Body of pancreas (tissue), 4 donors: ENCODE measurements at regions not wholly inside any gene's neighbourhood (a gene's known extent, or its start where the extent isn't known, plus 50 kb on each side); places are given as distances from the start of the nearest gene placed in this dataset.

Experiments
- ATAC-seq: fragments of 150-250 bp; one replicate; pipeline ENCODE4 v1.9.1; 2016
- DNase-seq, 4 donors: peaks; one replicate each; pipeline ENCODE4 v3.0.0-alpha.2; 2019
- H3K27ac ChIP-seq, 4 donors: fragments of 200-600 bp; sonication (generic); 1 replicate in 3 of 4; 2 replicates in 1 of 4; pipeline versions ENCODE4 v1.5.1 to v1.6.1; 2016 to 2019; ENCODE audit warnings: mild to moderate bottlenecking in 1 of 4, mixed read lengths in 1 of 4, moderate library complexity in 1 of 4
- H3K27me3 ChIP-seq, 2 donors: fragments of 200-600 bp; sonication (generic); one replicate each; pipeline ENCODE4 v1.6.0; 2016; ENCODE audit warnings: mild to moderate bottlenecking in 1 of 2
- H3K36me3 ChIP-seq, 2 donors: fragments of 200-600 bp; sonication (generic); replicated peaks in 1 of 2; 2 replicates each; pipeline ENCODE4 v1.5.1; 2016; ENCODE audit warnings: low read depth in 2 of 2; ENCODE audit not compliant: insufficient read depth in 1 of 2
- H3K4me1 ChIP-seq: fragments of 200-600 bp; sonication (generic); one replicate; pipeline ENCODE4 v1.6.0; 2016
- H3K4me3 ChIP-seq, 2 donors: fragments of 200-600 bp; sonication (generic); 1 replicate in 1 of 2; 2 replicates in 1 of 2; pipeline ENCODE4 v1.5.1; 2016 to 2019
- H3K9me3 ChIP-seq, 3 donors: fragments of 200-600 bp; sonication (generic); 1 replicate in 2 of 3; 2 replicates in 1 of 3; pipeline ENCODE4 v1.5.1; 2016
- POLR2A ChIP-seq, 3 donors: fragments of 450-650 bp; IDR thresholded peaks; one replicate each; pipeline ENCODE4 v1.6.1; 2016; ENCODE audit warnings: antibody characterized with exemption in 3 of 3, mild to moderate bottlenecking in 2 of 3
- WGBS, 2 donors: methylation state at CpG; one replicate each; pipeline ENCODE4 v1.1.5; 2017; 5-methylcytosine and 5-hydroxymethylcytosine counted together
- intact Hi-C: fragments of 100-400 bp; cut with DNase I; formaldehyde crosslinking; loops from one replicate; pipeline ENCODE4 v1.15.1; 2023
- TF ChIP-seq, protein P1 (sequence below), 7 experiments: fragments of 450-650 bp in 4 of 7; fragments of 200-600 bp in 3 of 7; sonication (generic) in 3 of 7; IDR thresholded peaks; one replicate each; pipeline ENCODE4 v1.5.1; 2016 to 2019; ENCODE audit warnings: antibody characterized with exemption in 7 of 7

DNA sequence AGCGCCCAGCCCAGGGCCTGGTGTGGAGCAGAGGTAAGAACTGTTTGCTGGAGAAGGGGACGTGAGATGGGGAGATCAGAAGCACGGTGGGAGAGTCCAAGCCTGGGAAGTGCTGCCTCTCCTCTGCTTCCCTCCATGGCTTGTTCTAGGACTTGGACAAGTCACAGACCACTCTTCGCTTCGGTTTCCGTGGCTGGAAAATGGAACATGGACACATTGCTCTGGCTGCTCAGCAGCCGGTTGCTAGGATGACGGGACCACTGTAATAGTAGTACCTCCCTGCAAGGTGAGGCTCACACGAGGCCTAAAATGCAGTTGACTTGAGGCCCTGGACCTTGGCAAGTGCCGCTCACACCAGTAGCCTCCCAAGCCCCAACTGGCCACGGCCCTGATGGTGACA lies 175.8 kb upstream of the FSTL4 start:
- intact Hi-C loops: no loop called here
- WGBS, 2 donors: 77 to 88% methylated on average over 8 to 11 of the region's 11 CpGs
- Histone ChIP-seq H3K36me3 (no peaks in the 10 kb centered on the region), H3K4me3 (no peak overlapping the region), H3K27me3 (no peaks in the 10 kb centered on the region), H3K4me1 (no peaks in the 10 kb centered on the region), H3K27ac (no peak overlapping the region), H3K9me3 (no peaks in the 10 kb centered on the region)
- no peak for ATAC-seq
- no peak for DNase-seq
- TF ChIP-seq, protein P1, sequence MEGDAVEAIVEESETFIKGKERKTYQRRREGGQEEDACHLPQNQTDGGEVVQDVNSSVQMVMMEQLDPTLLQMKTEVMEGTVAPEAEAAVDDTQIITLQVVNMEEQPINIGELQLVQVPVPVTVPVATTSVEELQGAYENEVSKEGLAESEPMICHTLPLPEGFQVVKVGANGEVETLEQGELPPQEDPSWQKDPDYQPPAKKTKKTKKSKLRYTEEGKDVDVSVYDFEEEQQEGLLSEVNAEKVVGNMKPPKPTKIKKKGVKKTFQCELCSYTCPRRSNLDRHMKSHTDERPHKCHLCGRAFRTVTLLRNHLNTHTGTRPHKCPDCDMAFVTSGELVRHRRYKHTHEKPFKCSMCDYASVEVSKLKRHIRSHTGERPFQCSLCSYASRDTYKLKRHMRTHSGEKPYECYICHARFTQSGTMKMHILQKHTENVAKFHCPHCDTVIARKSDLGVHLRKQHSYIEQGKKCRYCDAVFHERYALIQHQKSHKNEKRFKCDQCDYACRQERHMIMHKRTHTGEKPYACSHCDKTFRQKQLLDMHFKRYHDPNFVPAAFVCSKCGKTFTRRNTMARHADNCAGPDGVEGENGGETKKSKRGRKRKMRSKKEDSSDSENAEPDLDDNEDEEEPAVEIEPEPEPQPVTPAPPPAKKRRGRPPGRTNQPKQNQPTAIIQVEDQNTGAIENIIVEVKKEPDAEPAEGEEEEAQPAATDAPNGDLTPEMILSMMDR (IDR thresholded peaks at IDR 0.05): no peak
- no peak for TF ChIP-seq POLR2A (IDR thresholded peaks at IDR 0.05)

DNA sequence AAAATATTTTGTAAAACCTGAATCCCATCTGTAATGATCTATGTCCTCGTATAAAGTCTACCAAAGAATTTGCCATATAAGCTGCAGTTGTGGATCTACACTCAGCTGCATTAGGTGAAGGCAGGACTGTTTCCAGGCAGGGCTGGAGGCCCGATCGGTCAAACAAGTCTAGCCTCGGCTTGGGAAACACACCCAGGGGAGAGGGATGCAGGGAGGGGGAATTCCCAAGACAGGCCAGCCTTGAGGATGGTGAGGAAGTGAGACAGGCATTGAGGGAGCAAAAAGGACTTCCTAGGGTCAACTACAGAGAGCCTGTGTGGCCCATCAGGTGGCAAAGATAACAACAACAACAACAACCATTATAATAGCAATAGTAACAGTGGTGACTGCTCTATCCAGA lies 174.1 kb upstream of the FSTL4 start:
- H3K27ac ChIP-seq: no peak overlapping the region
- 61 to 71% methylated on average over 4 of the region's 4 CpGs for WGBS, 2 donors
- no peaks in the 10 kb centered on the region for H3K27me3 ChIP-seq
- H3K4me1 ChIP-seq: no peaks in the 10 kb centered on the region
- H3K4me3 ChIP-seq: no peak overlapping the region
- no peaks in the 10 kb centered on the region for H3K9me3 ChIP-seq
- intact Hi-C loops: no loop called here
- DNase-seq (no peak), ATAC-seq (no peak)
- H3K36me3 ChIP-seq: no peaks in the 10 kb centered on the region
- no peak for TF ChIP-seq POLR2A (IDR thresholded peaks at IDR 0.05)
- TF ChIP-seq, protein P1 (IDR thresholded peaks at IDR 0.05): no peak

DNA sequence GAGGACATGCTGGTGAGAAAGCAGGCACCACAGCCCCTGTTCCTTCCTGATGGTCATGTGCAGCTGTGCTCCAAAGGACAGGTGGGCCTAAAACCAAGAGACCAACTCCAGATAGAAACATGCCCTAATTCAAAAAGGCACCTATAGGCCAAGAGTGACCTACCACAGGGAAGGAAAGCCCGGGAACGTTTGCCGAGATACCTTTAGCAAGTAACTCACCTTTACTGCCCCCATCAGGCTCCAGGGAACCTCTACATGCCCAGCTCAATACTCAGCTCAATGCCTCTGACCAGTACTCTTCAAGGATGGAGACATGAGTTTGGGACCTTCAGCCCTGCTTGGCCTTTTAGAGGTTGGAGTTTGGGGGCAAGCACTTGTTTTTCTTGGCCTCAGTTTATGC lies 172.8 kb upstream of the FSTL4 start:
- Histone ChIP-seq H3K27ac (no peak overlapping the region), H3K4me3 (no peak overlapping the region), H3K4me1 (no peaks in the 10 kb centered on the region), H3K27me3 (no peaks in the 10 kb centered on the region), H3K36me3 (no peaks in the 10 kb centered on the region), H3K9me3 (no peaks in the 10 kb centered on the region)
- ATAC-seq (no peak), DNase-seq (no peak)
- intact Hi-C loops: no loop called here
- 52 to 60% methylated on average over 3 of the region's 3 CpGs for WGBS, 2 donors
- TF ChIP-seq POLR2A (IDR thresholded peaks at IDR 0.05): no peak
- TF ChIP-seq, protein P1 (IDR thresholded peaks at IDR 0.05): no peak

DNA sequence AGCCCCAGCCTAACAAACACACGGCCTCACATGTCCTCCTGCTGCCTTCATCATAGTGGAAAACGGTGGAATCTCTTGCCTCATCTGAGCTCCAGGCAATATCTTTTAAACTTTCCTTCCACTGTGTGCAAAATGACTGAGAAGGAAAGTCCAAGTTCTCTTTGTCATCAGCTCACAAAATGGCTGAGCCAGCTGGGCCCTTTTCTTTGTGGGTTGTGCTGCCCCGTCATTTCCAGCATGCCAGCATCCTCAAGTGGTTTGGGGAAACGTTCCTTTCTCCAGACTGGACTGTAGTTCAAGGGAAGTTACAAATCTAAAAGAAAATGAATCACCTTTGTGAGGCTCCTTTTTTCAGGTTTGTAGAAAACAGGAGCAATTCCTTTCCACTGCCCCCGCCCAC lies 171.1 kb upstream of the FSTL4 start:
- DNase-seq (no peak), ATAC-seq (no peak)
- 54 to 58% methylated on average over 5 of the region's 5 CpGs for WGBS, 2 donors
- TF ChIP-seq POLR2A (IDR thresholded peaks at IDR 0.05): no peak
- TF ChIP-seq, protein P1 (IDR thresholded peaks at IDR 0.05): no peak
- no peak overlapping the region for H3K27ac ChIP-seq
- no peaks in the 10 kb centered on the region for H3K4me1 ChIP-seq
- intact Hi-C loops: no loop called here
- no peak overlapping the region for H3K4me3 ChIP-seq
- no peaks in the 10 kb centered on the region for H3K27me3 ChIP-seq
- H3K36me3 ChIP-seq: no peaks in the 10 kb centered on the region
- H3K9me3 ChIP-seq: no peaks in the 10 kb centered on the region

DNA sequence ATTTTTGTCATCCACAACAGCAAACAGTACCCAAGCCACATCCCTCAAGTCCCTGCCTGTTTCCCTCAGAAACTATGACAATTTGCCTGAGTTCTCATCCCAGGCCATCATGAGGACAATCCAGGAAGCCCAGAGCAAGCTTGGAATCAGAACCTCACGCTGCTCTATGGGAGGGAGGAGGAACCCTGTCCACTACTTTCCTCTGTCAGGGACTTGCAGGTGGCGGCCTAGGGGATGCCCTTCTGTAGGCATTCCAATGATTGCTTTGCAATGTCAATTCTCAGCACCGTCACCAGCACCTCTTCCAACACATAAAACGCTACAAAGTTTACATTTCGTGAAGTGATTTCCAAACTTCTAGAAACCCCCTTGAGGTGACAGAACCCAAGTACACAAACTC lies 170.4 kb upstream of the FSTL4 start:
- no peak overlapping the region for H3K4me3 ChIP-seq
- no peaks in the 10 kb centered on the region for H3K36me3 ChIP-seq
- no peak overlapping the region for H3K27ac ChIP-seq
- no peaks in the 10 kb centered on the region for H3K9me3 ChIP-seq
- no peak for ATAC-seq
- no peak for DNase-seq
- H3K27me3 ChIP-seq: no peaks in the 10 kb centered on the region
- 79 to 83% methylated on average over 5 of the region's 5 CpGs for WGBS, 2 donors
- TF ChIP-seq, protein P1 (IDR thresholded peaks at IDR 0.05): no peak
- no peak for TF ChIP-seq POLR2A (IDR thresholded peaks at IDR 0.05)
- intact Hi-C loops: no loop called here
- H3K4me1 ChIP-seq: no peaks in the 10 kb centered on the region
